Pancreas (tissue), 10 donors: ENCODE measurements at regions not wholly inside any gene's neighbourhood (a gene's known extent, or its start where the extent isn't known, plus 50 kb on each side); places are given as distances from the start of the nearest gene placed in this dataset.
A peak's percentile ranks its signal among the peaks of the same experiment; 100 is the strongest.

Source experiments
- ATAC-seq, 4 donors: fragments of 200-7000 bp; cut with Tn5 transposase; one replicate each; pipeline versions ENCODE4 v1.8.0 to v1.9.1; 2020; ENCODE audit warnings: mild to moderate bottlenecking in 4 of 4, moderate library complexity in 4 of 4
- DNase-seq, 6 donors: peaks; one replicate each; pipeline ENCODE4 v3.0.0-alpha.2; 2020
- FAIRE-seq: peaks from 2 replicates; lab custom pipeline; 2012; peaks lifted over from hg19 to GRCh38; lab: Jason Lieb, UNC
- H3K27ac ChIP-seq, 4 donors: fragments of 200-600 bp; sonication (generic); 1 replicate in 3 of 4; 2 replicates in 1 of 4; pipeline versions ENCODE4 v1.5.0 to v1.8.0; 2020
- H3K27me3 ChIP-seq, 4 donors: fragments of 200-600 bp; one replicate each; pipeline ENCODE4 v1.8.0; 2021
- H3K36me3 ChIP-seq, 3 donors: fragments of 200-600 bp; sonication (generic) in 1 of 3; one replicate each; pipeline versions ENCODE4 v1.5.0 to v1.8.0; 2020 to 2021
- H3K4me1 ChIP-seq, 3 donors: fragments of 200-600 bp; one replicate each; pipeline ENCODE4 v1.8.0; 2021
- H3K4me3 ChIP-seq, 4 donors: fragments of 200-600 bp; sonication (generic) in 2 of 4; one replicate each; pipeline versions ENCODE4 v1.5.0 to v1.8.0; 2020 to 2021
- H3K9me3 ChIP-seq, 4 donors: fragments of 200-600 bp; one replicate each; pipeline ENCODE4 v1.8.0; 2021
- CTCF ChIP-seq, 4 donors: fragments of 200-600 bp; sonication (generic) in 3 of 4; IDR thresholded peaks; one replicate each; pipeline versions ENCODE4 v1.5.0 to v1.8.0; 2021; ENCODE audit warnings: antibody characterized with exemption in 4 of 4
- WGBS, 2 donors: extraction: QIAGEN DNeasy Blood & Tissue Kit; methylation state at CpG; one replicate each; pipeline ENCODE4 v1.1.7; 2013; 5-methylcytosine and 5-hydroxymethylcytosine counted together
- intact Hi-C, 3 donors: fragments of 100-400 bp; cut with DNase I; formaldehyde crosslinking; loops; one replicate each; pipeline versions ENCODE4 v1.11.1 to v1.14.2; 2022
- donor health status: healthy with polysubstance abuse.
- donor health status: DM: no; HTN: no; CAD: no; lungs with moderate emphysema.
- donor health status: DM: no; HTN: no; CAD: no.
- donor health status: control.
- donor health status: control.
- donor health status: Bipolar disorder and iron deficiency.
- donor health status: DM: yes; HTN: yes; CAD: no.
- donor health status: DM: no; HTN: no; CAD: no.
- donor health status: DM: no; HTN: no; CAD: no.
- donor health status: DM: yes; HTN: yes; CAD: no.

GRCh38 chr4:64784125-64784524 lies 374.9 kb upstream of the TECRL start:
- Histone ChIP-seq H3K4me3 (no peak overlapping the region), H3K27ac (no peak overlapping the region), H3K9me3 (no peaks in the 10 kb centered on the region), H3K4me1 (no peaks in the 10 kb centered on the region), H3K27me3 (no peaks in the 10 kb centered on the region), H3K36me3 (no peaks in the 10 kb centered on the region)
- ATAC-seq (peak in 3 of 4 donors; percentile 31 to 69 (median 60)), FAIRE-seq (no peak), DNase-seq (no peak)
- TF ChIP-seq CTCF (IDR thresholded peaks at IDR 0.05): no peak
- WGBS, 2 donors: 2 to 7% methylated on average over 1 of the region's 1 CpG
- intact Hi-C loops: no loop called here

- Histone ChIP-seq H3K9me3 (no peaks in the 10 kb centered on the region), H3K4me3 (no peak overlapping the region), H3K4me1 (no peaks in the 10 kb centered on the region), H3K27ac (no peak overlapping the region), H3K36me3 (no peaks in the 10 kb centered on the region), H3K27me3 (no peaks in the 10 kb centered on the region)
- DNase-seq: no peak
- peak in 3 of 4 donors; percentile 69 to 74 (median 73) for ATAC-seq
- peak; percentile 45 for FAIRE-seq
- 13 to 22% methylated on average over 3 of the region's 3 CpGs for WGBS, 2 donors
- peak; percentile 45 to 73 (median 68) for TF ChIP-seq CTCF (IDR thresholded peaks at IDR 0.05)
- intact Hi-C loops: no loop called here
These were observed 372.6 kb upstream of the TECRL start for GRCh38 chr4:64781737-64782326.

GRCh38 chr4:64780664-64781063 lies 371.4 kb upstream of the TECRL start:
- FAIRE-seq (no peak), DNase-seq (no peak), ATAC-seq (no peak)
- no peak overlapping the region for H3K4me3 ChIP-seq
- intact Hi-C loops: no loop called here
- no peaks in the 10 kb centered on the region for H3K4me1 ChIP-seq
- no peaks in the 10 kb centered on the region for H3K27me3 ChIP-seq
- H3K27ac ChIP-seq: no peak overlapping the region
- WGBS, 2 donors: 19 to 22% methylated on average over 5 of the region's 5 CpGs
- no peak for TF ChIP-seq CTCF (IDR thresholded peaks at IDR 0.05)
- no peaks in the 10 kb centered on the region for H3K9me3 ChIP-seq
- no peaks in the 10 kb centered on the region for H3K36me3 ChIP-seq

- Histone ChIP-seq H3K4me3 (no peak overlapping the region), H3K9me3 (no peaks in the 10 kb centered on the region), H3K4me1 (no peaks in the 10 kb centered on the region), H3K27ac (no peak overlapping the region), H3K27me3 (no peaks in the 10 kb centered on the region), H3K36me3 (no peaks in the 10 kb centered on the region)
- TF ChIP-seq CTCF (IDR thresholded peaks at IDR 0.05): no peak
- no peak for FAIRE-seq
- ATAC-seq: no peak
- intact Hi-C loops: no loop called here
- no peak for DNase-seq
- WGBS, 2 donors: 28 to 43% methylated on average over 3 of the region's 3 CpGs
These were observed 368.0 kb upstream of the TECRL start for GRCh38 chr4:64777286-64777685.

GRCh38 chr4:64776820-64777219 lies 367.6 kb upstream of the TECRL start:
- no peak for FAIRE-seq
- H3K9me3 ChIP-seq: no peaks in the 10 kb centered on the region
- H3K27me3 ChIP-seq: no peaks in the 10 kb centered on the region
- no peaks in the 10 kb centered on the region for H3K4me1 ChIP-seq
- ATAC-seq: no peak
- no peaks in the 10 kb centered on the region for H3K36me3 ChIP-seq
- DNase-seq: no peak
- H3K27ac ChIP-seq: no peak overlapping the region
- TF ChIP-seq CTCF (IDR thresholded peaks at IDR 0.05): no peak
- intact Hi-C loops: no loop called here
- no peak overlapping the region for H3K4me3 ChIP-seq
- 55 to 57% methylated on average over 2 of the region's 2 CpGs for WGBS, 2 donors
